ENCODE measurements at regions not wholly inside any gene's neighbourhood (a gene's known extent, or its start where the extent isn't known, plus 50 kb on each side); places are given as distances from the start of the nearest gene placed in this dataset.

DNA sequence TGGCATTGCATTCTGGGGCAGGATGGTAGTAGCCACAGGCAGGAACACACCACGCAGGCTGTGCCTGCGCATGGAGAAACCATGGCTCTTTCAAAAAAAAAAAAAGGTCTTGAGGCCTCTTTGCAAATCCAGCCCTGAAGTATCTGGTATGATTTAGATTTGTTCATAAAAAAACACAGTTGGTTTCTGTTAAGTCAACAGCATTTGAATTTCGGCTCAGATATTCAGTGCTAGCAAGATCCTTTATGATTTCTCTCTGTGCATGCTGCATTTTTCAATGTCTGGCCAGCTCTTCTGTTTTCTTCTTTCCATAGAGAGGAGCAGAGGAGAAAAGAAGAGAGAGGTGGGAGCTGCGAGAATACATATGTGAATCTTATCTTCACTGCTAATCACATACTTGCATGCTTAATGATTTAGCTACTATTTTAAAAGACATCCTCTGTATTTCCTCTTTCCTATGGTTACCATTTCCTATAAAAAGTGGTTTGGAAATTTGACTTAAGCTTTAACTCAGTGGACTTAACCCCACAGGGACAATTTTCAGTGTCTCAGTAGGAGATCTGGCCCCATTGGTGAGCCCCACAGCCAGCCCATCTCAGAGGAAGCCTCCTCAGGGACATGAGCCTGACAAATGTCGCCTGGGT lies 214.3 kb upstream of the APCDD1 start:
- Histone ChIP-seq H2AFZ (no peak overlapping the region), H3K27me3 (ENCODE audit: insufficient read depth) (no peaks in the 10 kb centered on the region), H3K36me3 (ENCODE audit: insufficient read depth) (no peaks in the 10 kb centered on the region), H4K20me1 (replicated peaks; ENCODE audit: insufficient read depth) (no peaks in the 10 kb centered on the region), H3K4me1 (ENCODE audit: insufficient read depth) (no peaks in the 10 kb centered on the region), H3K79me2 (replicated peaks; ENCODE audit: insufficient read depth) (no peaks in the 10 kb centered on the region), H3K27ac (ENCODE audit: low read depth) (no peak overlapping the region), H3F3A (replicated peaks; ENCODE audit: low read depth) (no peaks in the 10 kb centered on the region), H3K9me2 (ENCODE audit: insufficient read depth) (peaks cover 9% of the 10 kb centered on the region; the same call in 1 of the 2 replicates), H3K4me2 (no peak overlapping the region), H3K4me3 (no peak overlapping the region)
- peaks cover 8% of the 10 kb centered on the region; the same call in 2 of the 3 replicates for H3K4me1 Mint-ChIP-seq
- TF ChIP-seq, protein P1, sequence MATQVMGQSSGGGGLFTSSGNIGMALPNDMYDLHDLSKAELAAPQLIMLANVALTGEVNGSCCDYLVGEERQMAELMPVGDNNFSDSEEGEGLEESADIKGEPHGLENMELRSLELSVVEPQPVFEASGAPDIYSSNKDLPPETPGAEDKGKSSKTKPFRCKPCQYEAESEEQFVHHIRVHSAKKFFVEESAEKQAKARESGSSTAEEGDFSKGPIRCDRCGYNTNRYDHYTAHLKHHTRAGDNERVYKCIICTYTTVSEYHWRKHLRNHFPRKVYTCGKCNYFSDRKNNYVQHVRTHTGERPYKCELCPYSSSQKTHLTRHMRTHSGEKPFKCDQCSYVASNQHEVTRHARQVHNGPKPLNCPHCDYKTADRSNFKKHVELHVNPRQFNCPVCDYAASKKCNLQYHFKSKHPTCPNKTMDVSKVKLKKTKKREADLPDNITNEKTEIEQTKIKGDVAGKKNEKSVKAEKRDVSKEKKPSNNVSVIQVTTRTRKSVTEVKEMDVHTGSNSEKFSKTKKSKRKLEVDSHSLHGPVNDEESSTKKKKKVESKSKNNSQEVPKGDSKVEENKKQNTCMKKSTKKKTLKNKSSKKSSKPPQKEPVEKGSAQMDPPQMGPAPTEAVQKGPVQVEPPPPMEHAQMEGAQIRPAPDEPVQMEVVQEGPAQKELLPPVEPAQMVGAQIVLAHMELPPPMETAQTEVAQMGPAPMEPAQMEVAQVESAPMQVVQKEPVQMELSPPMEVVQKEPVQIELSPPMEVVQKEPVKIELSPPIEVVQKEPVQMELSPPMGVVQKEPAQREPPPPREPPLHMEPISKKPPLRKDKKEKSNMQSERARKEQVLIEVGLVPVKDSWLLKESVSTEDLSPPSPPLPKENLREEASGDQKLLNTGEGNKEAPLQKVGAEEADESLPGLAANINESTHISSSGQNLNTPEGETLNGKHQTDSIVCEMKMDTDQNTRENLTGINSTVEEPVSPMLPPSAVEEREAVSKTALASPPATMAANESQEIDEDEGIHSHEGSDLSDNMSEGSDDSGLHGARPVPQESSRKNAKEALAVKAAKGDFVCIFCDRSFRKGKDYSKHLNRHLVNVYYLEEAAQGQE (IDR thresholded peaks at IDR 0.05; ENCODE audit: unreplicated experiment), result no peak
- TF ChIP-seq, protein P2, sequence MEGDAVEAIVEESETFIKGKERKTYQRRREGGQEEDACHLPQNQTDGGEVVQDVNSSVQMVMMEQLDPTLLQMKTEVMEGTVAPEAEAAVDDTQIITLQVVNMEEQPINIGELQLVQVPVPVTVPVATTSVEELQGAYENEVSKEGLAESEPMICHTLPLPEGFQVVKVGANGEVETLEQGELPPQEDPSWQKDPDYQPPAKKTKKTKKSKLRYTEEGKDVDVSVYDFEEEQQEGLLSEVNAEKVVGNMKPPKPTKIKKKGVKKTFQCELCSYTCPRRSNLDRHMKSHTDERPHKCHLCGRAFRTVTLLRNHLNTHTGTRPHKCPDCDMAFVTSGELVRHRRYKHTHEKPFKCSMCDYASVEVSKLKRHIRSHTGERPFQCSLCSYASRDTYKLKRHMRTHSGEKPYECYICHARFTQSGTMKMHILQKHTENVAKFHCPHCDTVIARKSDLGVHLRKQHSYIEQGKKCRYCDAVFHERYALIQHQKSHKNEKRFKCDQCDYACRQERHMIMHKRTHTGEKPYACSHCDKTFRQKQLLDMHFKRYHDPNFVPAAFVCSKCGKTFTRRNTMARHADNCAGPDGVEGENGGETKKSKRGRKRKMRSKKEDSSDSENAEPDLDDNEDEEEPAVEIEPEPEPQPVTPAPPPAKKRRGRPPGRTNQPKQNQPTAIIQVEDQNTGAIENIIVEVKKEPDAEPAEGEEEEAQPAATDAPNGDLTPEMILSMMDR (conservative IDR thresholded peaks at IDR 0.05; ENCODE audit: low read depth in 2 of 2), result no peak
- TF ChIP-seq POLR2AphosphoS5 (IDR thresholded peaks at IDR 0.05; ENCODE audit: low read depth) (no peak), CREB1 (CRISPR knock-in tag; IDR thresholded peaks at IDR 0.05; ENCODE audit: low read depth) (no peak), EZH2 (IDR thresholded peaks at IDR 0.05; ENCODE audit: low read depth, unreplicated experiment) (no peak), ZNF114 (CRISPR knock-in tag; IDR thresholded peaks at IDR 0.05) (no peak), NANOG (IDR thresholded peaks at IDR 0.05; ENCODE audit: borderline replicate concordance) (no peak), ZNF331 (CRISPR knock-in tag; IDR thresholded peaks at IDR 0.05; ENCODE audit: low read depth) (no peak), JUNB (IDR thresholded peaks at IDR 0.05; ENCODE audit: unreplicated experiment) (no peak), STAT1 (IDR thresholded peaks at IDR 0.05; ENCODE audit: unreplicated experiment) (no peak), EZH2phosphoT487 (IDR thresholded peaks at IDR 0.05; ENCODE audit: unreplicated experiment) (no peak)
- TF ChIP-seq, protein P3, sequence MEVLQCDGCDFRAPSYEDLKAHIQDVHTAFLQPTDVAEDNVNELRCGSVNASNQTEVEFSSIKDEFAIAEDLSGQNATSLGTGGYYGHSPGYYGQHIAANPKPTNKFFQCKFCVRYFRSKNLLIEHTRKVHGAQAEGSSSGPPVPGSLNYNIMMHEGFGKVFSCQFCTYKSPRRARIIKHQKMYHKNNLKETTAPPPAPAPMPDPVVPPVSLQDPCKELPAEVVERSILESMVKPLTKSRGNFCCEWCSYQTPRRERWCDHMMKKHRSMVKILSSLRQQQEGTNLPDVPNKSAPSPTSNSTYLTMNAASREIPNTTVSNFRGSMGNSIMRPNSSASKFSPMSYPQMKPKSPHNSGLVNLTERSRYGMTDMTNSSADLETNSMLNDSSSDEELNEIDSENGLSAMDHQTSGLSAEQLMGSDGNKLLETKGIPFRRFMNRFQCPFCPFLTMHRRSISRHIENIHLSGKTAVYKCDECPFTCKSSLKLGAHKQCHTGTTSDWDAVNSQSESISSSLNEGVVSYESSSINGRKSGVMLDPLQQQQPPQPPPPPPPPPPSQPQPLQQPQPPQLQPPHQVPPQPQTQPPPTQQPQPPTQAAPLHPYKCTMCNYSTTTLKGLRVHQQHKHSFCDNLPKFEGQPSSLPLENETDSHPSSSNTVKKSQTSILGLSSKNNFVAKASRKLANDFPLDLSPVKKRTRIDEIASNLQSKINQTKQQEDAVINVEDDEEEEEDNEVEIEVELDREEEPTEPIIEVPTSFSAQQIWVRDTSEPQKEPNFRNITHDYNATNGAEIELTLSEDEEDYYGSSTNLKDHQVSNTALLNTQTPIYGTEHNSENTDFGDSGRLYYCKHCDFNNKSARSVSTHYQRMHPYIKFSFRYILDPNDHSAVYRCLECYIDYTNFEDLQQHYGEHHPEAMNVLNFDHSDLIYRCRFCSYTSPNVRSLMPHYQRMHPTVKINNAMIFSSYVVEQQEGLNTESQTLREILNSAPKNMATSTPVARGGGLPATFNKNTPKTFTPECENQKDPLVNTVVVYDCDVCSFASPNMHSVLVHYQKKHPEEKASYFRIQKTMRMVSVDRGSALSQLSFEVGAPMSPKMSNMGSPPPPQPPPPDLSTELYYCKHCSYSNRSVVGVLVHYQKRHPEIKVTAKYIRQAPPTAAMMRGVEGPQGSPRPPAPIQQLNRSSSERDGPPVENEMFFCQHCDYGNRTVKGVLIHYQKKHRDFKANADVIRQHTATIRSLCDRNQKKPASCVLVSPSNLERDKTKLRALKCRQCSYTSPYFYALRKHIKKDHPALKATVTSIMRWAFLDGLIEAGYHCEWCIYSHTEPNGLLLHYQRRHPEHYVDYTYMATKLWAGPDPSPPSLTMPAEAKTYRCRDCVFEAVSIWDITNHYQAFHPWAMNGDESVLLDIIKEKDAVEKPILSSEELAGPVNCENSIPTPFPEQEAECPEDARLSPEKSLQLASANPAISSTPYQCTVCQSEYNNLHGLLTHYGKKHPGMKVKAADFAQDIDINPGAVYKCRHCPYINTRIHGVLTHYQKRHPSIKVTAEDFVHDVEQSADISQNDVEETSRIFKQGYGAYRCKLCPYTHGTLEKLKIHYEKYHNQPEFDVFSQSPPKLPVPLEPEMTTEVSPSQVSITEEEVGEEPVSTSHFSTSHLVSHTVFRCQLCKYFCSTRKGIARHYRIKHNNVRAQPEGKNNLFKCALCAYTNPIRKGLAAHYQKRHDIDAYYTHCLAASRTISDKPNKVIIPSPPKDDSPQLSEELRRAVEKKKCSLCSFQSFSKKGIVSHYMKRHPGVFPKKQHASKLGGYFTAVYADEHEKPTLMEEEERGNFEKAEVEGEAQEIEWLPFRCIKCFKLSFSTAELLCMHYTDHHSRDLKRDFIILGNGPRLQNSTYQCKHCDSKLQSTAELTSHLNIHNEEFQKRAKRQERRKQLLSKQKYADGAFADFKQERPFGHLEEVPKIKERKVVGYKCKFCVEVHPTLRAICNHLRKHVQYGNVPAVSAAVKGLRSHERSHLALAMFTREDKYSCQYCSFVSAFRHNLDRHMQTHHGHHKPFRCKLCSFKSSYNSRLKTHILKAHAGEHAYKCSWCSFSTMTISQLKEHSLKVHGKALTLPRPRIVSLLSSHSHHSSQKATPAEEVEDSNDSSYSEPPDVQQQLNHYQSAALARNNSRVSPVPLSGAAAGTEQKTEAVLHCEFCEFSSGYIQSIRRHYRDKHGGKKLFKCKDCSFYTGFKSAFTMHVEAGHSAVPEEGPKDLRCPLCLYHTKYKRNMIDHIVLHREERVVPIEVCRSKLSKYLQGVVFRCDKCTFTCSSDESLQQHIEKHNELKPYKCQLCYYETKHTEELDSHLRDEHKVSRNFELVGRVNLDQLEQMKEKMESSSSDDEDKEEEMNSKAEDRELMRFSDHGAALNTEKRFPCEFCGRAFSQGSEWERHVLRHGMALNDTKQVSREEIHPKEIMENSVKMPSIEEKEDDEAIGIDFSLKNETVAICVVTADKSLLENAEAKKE (CRISPR knock-in tag; IDR thresholded peaks at IDR 0.05), result no peak
- TF ChIP-seq, protein P4, sequence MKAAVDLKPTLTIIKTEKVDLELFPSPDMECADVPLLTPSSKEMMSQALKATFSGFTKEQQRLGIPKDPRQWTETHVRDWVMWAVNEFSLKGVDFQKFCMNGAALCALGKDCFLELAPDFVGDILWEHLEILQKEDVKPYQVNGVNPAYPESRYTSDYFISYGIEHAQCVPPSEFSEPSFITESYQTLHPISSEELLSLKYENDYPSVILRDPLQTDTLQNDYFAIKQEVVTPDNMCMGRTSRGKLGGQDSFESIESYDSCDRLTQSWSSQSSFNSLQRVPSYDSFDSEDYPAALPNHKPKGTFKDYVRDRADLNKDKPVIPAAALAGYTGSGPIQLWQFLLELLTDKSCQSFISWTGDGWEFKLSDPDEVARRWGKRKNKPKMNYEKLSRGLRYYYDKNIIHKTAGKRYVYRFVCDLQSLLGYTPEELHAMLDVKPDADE (IDR thresholded peaks at IDR 0.05), result no peak
- H3K27ac Mint-ChIP-seq, result no peak overlapping the region
- no peaks in the 10 kb centered on the region for H3K9me3 Mint-ChIP-seq
- no peaks in the 10 kb centered on the region for H3K36me3 Mint-ChIP-seq (ENCODE audit: low read depth)
- no peak for ATAC-seq
- peaks cover 5% of the 10 kb centered on the region for H3K27me3 Mint-ChIP-seq (ENCODE audit: insufficient read depth, low read depth, poor library complexity)
- no peak for DNase-seq (ENCODE audit: low spot score)
- no peak overlapping the region for H3K4me3 Mint-ChIP-seq
